HG03064 (cell line): ENCODE measurements at regions not wholly inside any gene's neighbourhood (a gene's known extent, or its start where the extent isn't known, plus 50 kb on each side); places are given as distances from the start of the nearest gene placed in this dataset.
"Not testable (repeated sequence)": the region's sequence is repeated elsewhere in the genome, so short reads cannot be mapped to it uniquely, and the experiment has no call there.

ENCODE experiments used
- ATAC-seq: cut with Tn5 transposase; IDR thresholded peaks from one replicate; pipeline ENCODE4 v1.9.1; 2021; ENCODE audit warnings: low read depth; ENCODE audit not compliant: unreplicated experiment

GRCh38 chr3:103406320-103406850 lies 971.6 kb downstream of the ZPLD1 start:
- no peak for ATAC-seq

GRCh38 chr3:103410231-103410630 lies 975.4 kb downstream of the ZPLD1 start:
- ATAC-seq, result no peak

- no peak for ATAC-seq
Observed at GRCh38 chr3:103421460-103421859, 986.6 kb downstream of the ZPLD1 start.

GRCh38 chr3:103437883-103438282 lies 1003.1 kb downstream of the ZPLD1 start:
- no peak for ATAC-seq

GRCh38 chr3:103440539-103441203 lies 1005.9 kb downstream of the ZPLD1 start:
- ATAC-seq, result no peak

GRCh38 chr3:103446953-103447629 lies 1012.3 kb downstream of the ZPLD1 start:
- ATAC-seq, result no peak

- no peak for ATAC-seq
Observed at GRCh38 chr3:103453152-103453551, 1018.3 kb downstream of the ZPLD1 start.

- no peak for ATAC-seq
Observed at GRCh38 chr3:103459815-103460214, 1025.0 kb downstream of the ZPLD1 start.

- ATAC-seq, result no peak
Observed at GRCh38 chr3:103470498-103470897, 1035.7 kb downstream of the ZPLD1 start.

GRCh38 chr3:103494011-103494410 lies 1059.2 kb downstream of the ZPLD1 start:
- ATAC-seq, result no peak

GRCh38 chr3:103494512-103494911 lies 1059.7 kb downstream of the ZPLD1 start:
- no peak for ATAC-seq

GRCh38 chr3:103495186-103495585 lies 1060.4 kb downstream of the ZPLD1 start:
- ATAC-seq, result no peak

- ATAC-seq, result no peak
Observed at GRCh38 chr3:103499132-103499900, 1064.5 kb downstream of the ZPLD1 start.

- no peak for ATAC-seq
Observed at GRCh38 chr3:103499967-103500366, 1065.2 kb downstream of the ZPLD1 start.

- ATAC-seq, result no peak
Observed at GRCh38 chr3:103510760-103511159, 1075.9 kb downstream of the ZPLD1 start.

GRCh38 chr3:103511891-103512290 lies 1077.1 kb downstream of the ZPLD1 start:
- ATAC-seq, result no peak

- no peak for ATAC-seq
Observed at GRCh38 chr3:103512595-103512994, 1077.8 kb downstream of the ZPLD1 start.

- no peak for ATAC-seq
Observed at GRCh38 chr3:103513003-103513402, 1078.2 kb downstream of the ZPLD1 start.

- ATAC-seq, result no peak
Observed at GRCh38 chr3:103515116-103515515, 1080.3 kb downstream of the ZPLD1 start.

GRCh38 chr3:103516950-103517349 lies 1082.1 kb downstream of the ZPLD1 start:
- ATAC-seq, result no peak

GRCh38 chr3:103531327-103531726 lies 1096.5 kb downstream of the ZPLD1 start:
- not testable (repeated sequence) for ATAC-seq
